Activated T-helper 1 cell treated with anti-CD3 and anti-CD28 coated beads, Interleukin-12 subunit alpha, Interleukin-12 subunit beta, Interleukin-2, Interleukin-4 antibody, amounts not matched to agents 30 ng/mL and 10 ng/mL and 1 ng/mL, durations not matched to agents 14 hours and 24 hours and 36 hours (primary cell): ENCODE measurements at regions not wholly inside any gene's neighbourhood (a gene's known extent, or its start where the extent isn't known, plus 50 kb on each side); places are given as distances from the start of the nearest gene placed in this dataset.

ENCODE experiments used
- DNase-seq: peaks from one replicate; pipeline ENCODE4 v3.0.0; 2021; ENCODE audit warnings: low spot score
- H3K27ac Mint-ChIP-seq: one replicate; pipeline ENCODE4 v1.8.0; 2021; ENCODE audit warnings: mild to moderate bottlenecking, mixed read lengths
- H3K27me3 Mint-ChIP-seq: one replicate; pipeline ENCODE4 v1.8.0; 2022; ENCODE audit warnings: mild to moderate bottlenecking, moderate library complexity, mixed read lengths; ENCODE audit not compliant: insufficient read depth
- H3K36me3 Mint-ChIP-seq: one replicate; pipeline ENCODE4 v1.8.0; 2021; ENCODE audit warnings: low read depth, mixed read lengths
- H3K4me1 Mint-ChIP-seq: one replicate; pipeline ENCODE4 v1.8.0; 2021; ENCODE audit warnings: low read depth, mixed read lengths
- H3K4me3 Mint-ChIP-seq: one replicate; pipeline ENCODE4 v1.8.0; 2021; ENCODE audit warnings: mild to moderate bottlenecking, moderate library complexity, mixed read lengths
- H3K9me3 Mint-ChIP-seq: one replicate; pipeline ENCODE4 v1.8.0; 2021; ENCODE audit warnings: mixed read lengths
- intact Hi-C: fragments of 100-400 bp; cut with micrococcal nuclease; formaldehyde crosslinking; loops from one replicate; pipeline ENCODE4 v1.15.1; 2024

DNA sequence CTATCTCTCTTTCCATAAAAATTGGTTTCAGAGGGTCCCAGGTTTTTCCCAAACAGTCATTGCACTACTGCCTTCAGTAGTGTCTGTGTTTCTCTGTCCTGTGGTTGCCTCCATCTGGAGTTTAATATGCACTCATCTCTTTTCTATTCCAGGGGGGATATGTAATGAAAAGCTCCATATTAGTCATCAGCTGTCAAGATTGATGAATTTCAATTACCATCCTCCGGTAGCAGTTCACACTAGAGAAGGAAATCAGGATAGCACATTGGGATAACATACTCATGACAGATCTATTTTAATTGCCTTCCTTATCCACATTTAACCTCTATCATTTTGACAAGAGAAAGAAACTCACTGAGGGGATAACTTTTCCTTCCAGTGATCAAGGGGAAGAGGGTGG, 589.0 kb upstream of the SEL1L start:
- no peaks in the 10 kb centered on the region for H3K4me1 Mint-ChIP-seq
- no peaks in the 10 kb centered on the region for H3K27me3 Mint-ChIP-seq
- H3K27ac Mint-ChIP-seq = no peak overlapping the region
- H3K9me3 Mint-ChIP-seq = no peaks in the 10 kb centered on the region
- no peaks in the 10 kb centered on the region for H3K36me3 Mint-ChIP-seq
- DNase-seq = no peak
- no peak overlapping the region for H3K4me3 Mint-ChIP-seq
- intact Hi-C loops = no loop called here

GRCh38 chr14:82124511-82124910, 590.9 kb upstream of the SEL1L start:
- no peaks in the 10 kb centered on the region for H3K4me1 Mint-ChIP-seq
- no peak for DNase-seq
- H3K27ac Mint-ChIP-seq = no peak overlapping the region
- no peaks in the 10 kb centered on the region for H3K36me3 Mint-ChIP-seq
- intact Hi-C loops = no loop called here
- H3K27me3 Mint-ChIP-seq = no peaks in the 10 kb centered on the region
- H3K4me3 Mint-ChIP-seq = no peak overlapping the region
- peaks cover 3% of the 10 kb centered on the region for H3K9me3 Mint-ChIP-seq

- DNase-seq = no peak
- H3K9me3 Mint-ChIP-seq = peaks cover 6% of the 10 kb centered on the region
- no peak overlapping the region for H3K27ac Mint-ChIP-seq
- H3K36me3 Mint-ChIP-seq = no peaks in the 10 kb centered on the region
- H3K4me1 Mint-ChIP-seq = no peaks in the 10 kb centered on the region
- no peaks in the 10 kb centered on the region for H3K27me3 Mint-ChIP-seq
- intact Hi-C loops = no loop called here
- no peak overlapping the region for H3K4me3 Mint-ChIP-seq
These were observed 592.4 kb upstream of the SEL1L start for GRCh38 chr14:82126006-82126405.

- no peak overlapping the region for H3K27ac Mint-ChIP-seq
- no peaks in the 10 kb centered on the region for H3K27me3 Mint-ChIP-seq
- peaks cover 3% of the 10 kb centered on the region for H3K9me3 Mint-ChIP-seq
- no peak for DNase-seq
- no peaks in the 10 kb centered on the region for H3K36me3 Mint-ChIP-seq
- intact Hi-C loops = no loop called here
- H3K4me1 Mint-ChIP-seq = no peaks in the 10 kb centered on the region
- H3K4me3 Mint-ChIP-seq = no peak overlapping the region
These were observed 600.8 kb upstream of the SEL1L start for GRCh38 chr14:82134411-82134810.

GRCh38 chr14:82138431-82138830, 604.8 kb upstream of the SEL1L start:
- no peak overlapping the region for H3K27ac Mint-ChIP-seq
- no peak overlapping the region for H3K4me3 Mint-ChIP-seq
- no peaks in the 10 kb centered on the region for H3K27me3 Mint-ChIP-seq
- no peak for DNase-seq
- H3K4me1 Mint-ChIP-seq = no peaks in the 10 kb centered on the region
- peaks cover 8% of the 10 kb centered on the region for H3K9me3 Mint-ChIP-seq
- intact Hi-C loops = no loop called here
- H3K36me3 Mint-ChIP-seq = no peaks in the 10 kb centered on the region

DNA sequence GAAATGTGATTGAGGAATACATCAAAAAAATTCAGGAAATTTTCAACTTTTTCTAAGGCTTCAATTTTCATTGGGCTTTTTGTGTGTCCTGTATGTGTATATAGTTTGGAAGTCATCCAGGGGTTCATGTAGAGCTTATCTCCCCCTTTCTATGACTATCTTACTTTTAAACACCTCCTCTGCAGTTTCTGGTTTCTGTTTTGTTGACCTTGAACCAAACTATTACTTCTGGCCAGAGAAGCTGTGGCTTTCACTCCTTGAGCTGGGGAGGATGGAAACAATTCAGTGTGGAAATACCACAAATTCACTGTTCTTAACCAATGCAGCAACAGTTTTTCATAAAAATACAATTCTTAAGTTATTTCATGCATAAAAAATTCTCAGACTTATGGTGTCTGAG, 613.2 kb upstream of the SEL1L start:
- Mint-ChIP-seq H3K4me1 (no peaks in the 10 kb centered on the region), H3K9me3 (no peaks in the 10 kb centered on the region), H3K36me3 (no peaks in the 10 kb centered on the region), H3K27ac (no peak overlapping the region), H3K27me3 (no peaks in the 10 kb centered on the region), H3K4me3 (no peak overlapping the region)
- intact Hi-C loops = no loop called here
- DNase-seq = no peak

- H3K9me3 Mint-ChIP-seq = peaks cover 5% of the 10 kb centered on the region
- no peak overlapping the region for H3K27ac Mint-ChIP-seq
- H3K4me3 Mint-ChIP-seq = no peak overlapping the region
- H3K4me1 Mint-ChIP-seq = no peaks in the 10 kb centered on the region
- DNase-seq = no peak
- intact Hi-C loops = no loop called here
- no peaks in the 10 kb centered on the region for H3K36me3 Mint-ChIP-seq
- H3K27me3 Mint-ChIP-seq = no peaks in the 10 kb centered on the region
These were observed 620.0 kb upstream of the SEL1L start for GRCh38 chr14:82153689-82154088.

DNA sequence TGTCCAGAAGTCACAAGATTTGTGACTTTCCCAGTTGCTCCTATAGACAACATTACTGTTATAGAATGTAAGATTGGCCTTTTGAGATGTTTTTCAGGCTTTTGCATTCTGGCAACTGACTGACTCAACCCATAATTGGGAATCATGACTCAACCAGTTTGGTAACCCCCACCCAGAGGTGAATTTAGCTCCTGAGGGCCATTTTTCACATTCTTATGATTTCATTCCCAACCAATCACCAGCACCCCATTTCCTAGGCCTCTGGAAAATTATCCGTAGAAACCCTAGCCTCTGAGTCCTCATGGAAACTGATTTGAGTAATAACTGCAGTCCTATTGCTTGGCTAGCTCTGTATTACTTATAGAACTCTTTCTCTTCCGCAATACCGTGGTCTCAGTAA, 626.0 kb upstream of the SEL1L start:
- Mint-ChIP-seq H3K27ac (no peak overlapping the region), H3K9me3 (peaks cover 7% of the 10 kb centered on the region), H3K4me1 (no peaks in the 10 kb centered on the region), H3K36me3 (no peaks in the 10 kb centered on the region), H3K4me3 (no peak overlapping the region), H3K27me3 (no peaks in the 10 kb centered on the region)
- no peak for DNase-seq
- intact Hi-C loops = no loop called here

- H3K27me3 Mint-ChIP-seq = no peaks in the 10 kb centered on the region
- no peaks in the 10 kb centered on the region for H3K4me1 Mint-ChIP-seq
- intact Hi-C loops = no loop called here
- no peak for DNase-seq
- no peak overlapping the region for H3K27ac Mint-ChIP-seq
- peaks cover 22% of the 10 kb centered on the region for H3K9me3 Mint-ChIP-seq
- H3K4me3 Mint-ChIP-seq = no peak overlapping the region
- H3K36me3 Mint-ChIP-seq = no peaks in the 10 kb centered on the region
These were observed 646.5 kb upstream of the SEL1L start for GRCh38 chr14:82180139-82180538.

DNA sequence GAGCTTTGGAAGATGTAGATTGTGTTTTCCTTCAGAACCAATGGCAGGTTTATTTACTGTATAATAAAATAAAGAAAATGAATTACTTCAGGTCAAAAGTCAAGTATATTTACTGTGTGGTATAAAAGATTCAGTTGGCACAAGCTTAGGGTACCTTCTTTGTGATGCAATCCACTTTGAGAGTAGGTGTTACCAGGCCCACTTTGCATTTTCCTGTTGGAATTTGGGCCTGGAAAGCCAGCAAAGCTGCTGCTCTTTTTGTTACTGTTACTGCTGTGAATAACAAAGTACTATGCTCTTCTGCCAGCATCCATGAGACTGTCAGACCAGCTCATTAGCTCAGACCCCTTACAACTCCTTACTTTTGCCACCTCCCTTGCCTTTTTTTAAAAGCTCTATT, 649.0 kb upstream of the SEL1L start:
- Mint-ChIP-seq H3K36me3 (no peaks in the 10 kb centered on the region), H3K4me1 (no peaks in the 10 kb centered on the region), H3K4me3 (no peak overlapping the region), H3K27ac (no peak overlapping the region), H3K27me3 (no peaks in the 10 kb centered on the region), H3K9me3 (peaks cover 20% of the 10 kb centered on the region)
- intact Hi-C loops = no loop called here
- DNase-seq = no peak

DNA sequence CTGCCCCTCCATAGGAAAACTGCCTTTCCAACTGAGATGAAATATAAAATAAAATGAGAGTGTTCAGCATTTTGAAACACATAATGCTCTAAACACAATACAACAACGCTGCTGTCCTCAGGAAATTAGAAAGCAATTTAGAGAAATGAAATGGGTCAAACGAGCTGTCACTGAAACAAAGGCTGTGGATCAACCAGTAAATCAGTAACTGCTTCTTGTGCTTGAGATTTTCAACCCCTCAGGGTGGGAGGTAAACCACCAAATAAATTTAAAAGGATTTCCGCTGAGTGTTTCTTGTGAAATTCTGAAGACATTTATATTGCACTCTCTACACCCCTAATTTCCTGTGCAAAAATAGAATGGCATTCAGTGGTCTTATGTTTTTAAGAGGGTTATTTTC, 657.1 kb upstream of the SEL1L start:
- no peak overlapping the region for H3K27ac Mint-ChIP-seq
- H3K27me3 Mint-ChIP-seq = no peaks in the 10 kb centered on the region
- no peaks in the 10 kb centered on the region for H3K4me1 Mint-ChIP-seq
- H3K4me3 Mint-ChIP-seq = no peak overlapping the region
- intact Hi-C loops = no loop called here
- DNase-seq = no peak
- peaks cover 3% of the 10 kb centered on the region for H3K9me3 Mint-ChIP-seq
- no peaks in the 10 kb centered on the region for H3K36me3 Mint-ChIP-seq

DNA sequence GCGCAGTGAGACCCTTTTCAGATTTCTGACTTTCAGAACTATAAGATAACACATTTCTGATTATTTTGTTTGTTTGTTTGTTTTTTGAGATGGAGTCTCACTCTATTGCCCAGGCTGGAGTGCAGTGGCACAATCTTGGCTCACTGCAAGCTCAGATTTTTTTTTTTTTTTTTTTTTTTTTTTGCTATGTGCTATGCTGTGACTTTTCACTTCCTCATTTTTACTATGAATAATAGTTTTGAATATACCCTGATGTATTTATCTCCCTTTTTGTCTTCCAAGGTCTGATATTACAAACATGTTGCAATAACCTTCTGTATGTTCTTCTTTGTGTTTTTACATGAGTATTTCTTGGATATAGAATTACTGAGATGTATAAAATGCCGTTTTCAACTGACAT, 658.7 kb upstream of the SEL1L start:
- Mint-ChIP-seq H3K9me3 (no peaks in the 10 kb centered on the region), H3K27ac (no peak overlapping the region), H3K36me3 (no peaks in the 10 kb centered on the region), H3K27me3 (no peaks in the 10 kb centered on the region), H3K4me1 (no peaks in the 10 kb centered on the region), H3K4me3 (no peak overlapping the region)
- no peak for DNase-seq
- intact Hi-C loops = no loop called here

DNA sequence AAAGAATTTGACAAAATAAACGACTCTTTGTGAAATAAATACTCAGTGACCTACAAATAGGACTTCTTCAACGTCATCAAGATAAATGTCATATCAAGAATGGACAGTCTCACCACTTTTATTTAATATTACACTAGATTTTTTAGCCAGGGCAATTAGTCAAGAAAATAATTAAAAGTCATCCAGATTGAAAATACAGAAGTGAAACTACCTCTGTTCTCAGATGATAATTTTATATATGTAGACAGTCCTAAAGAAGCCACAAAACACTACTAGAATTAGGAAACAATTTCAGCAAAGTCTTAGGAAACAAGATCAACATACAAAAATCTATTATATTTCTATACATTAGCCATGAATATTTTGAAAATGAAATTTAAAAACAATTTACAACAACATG, 689.6 kb upstream of the SEL1L start:
- Mint-ChIP-seq H3K4me3 (no peak overlapping the region), H3K4me1 (no peaks in the 10 kb centered on the region), H3K9me3 (peaks cover 13% of the 10 kb centered on the region), H3K27me3 (no peaks in the 10 kb centered on the region), H3K36me3 (no peaks in the 10 kb centered on the region), H3K27ac (no peak overlapping the region)
- intact Hi-C loops = no loop called here
- no peak for DNase-seq

DNA sequence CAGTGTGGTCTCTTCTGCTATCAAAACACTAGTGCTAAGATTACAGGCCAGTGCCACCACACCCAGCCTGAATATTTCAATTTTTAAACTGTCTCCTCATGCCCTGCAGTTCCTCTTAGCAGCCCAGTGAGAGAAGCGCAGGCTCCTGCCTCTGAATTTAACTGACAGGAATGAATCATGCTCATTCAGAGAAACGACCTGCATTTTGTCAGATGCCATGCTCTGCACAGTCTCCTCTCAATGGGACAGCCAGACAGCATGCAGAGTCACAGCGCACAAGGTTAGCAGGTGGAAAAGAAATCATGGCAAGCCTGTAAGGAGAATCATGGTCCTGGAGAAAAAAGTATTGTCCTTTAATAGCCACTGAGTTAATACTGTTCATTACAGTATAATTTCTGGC, 691.0 kb upstream of the SEL1L start:
- H3K27ac Mint-ChIP-seq = no peak overlapping the region
- peaks cover 9% of the 10 kb centered on the region for H3K9me3 Mint-ChIP-seq
- no peak for DNase-seq
- H3K4me1 Mint-ChIP-seq = no peaks in the 10 kb centered on the region
- H3K27me3 Mint-ChIP-seq = no peaks in the 10 kb centered on the region
- H3K36me3 Mint-ChIP-seq = no peaks in the 10 kb centered on the region
- H3K4me3 Mint-ChIP-seq = no peak overlapping the region
- intact Hi-C loops = no loop called here
